ENCODE measurements at regions not wholly inside any gene's neighbourhood (a gene's known extent, or its start where the extent isn't known, plus 50 kb on each side); places are given as distances from the start of the nearest gene placed in this dataset.

DNA sequence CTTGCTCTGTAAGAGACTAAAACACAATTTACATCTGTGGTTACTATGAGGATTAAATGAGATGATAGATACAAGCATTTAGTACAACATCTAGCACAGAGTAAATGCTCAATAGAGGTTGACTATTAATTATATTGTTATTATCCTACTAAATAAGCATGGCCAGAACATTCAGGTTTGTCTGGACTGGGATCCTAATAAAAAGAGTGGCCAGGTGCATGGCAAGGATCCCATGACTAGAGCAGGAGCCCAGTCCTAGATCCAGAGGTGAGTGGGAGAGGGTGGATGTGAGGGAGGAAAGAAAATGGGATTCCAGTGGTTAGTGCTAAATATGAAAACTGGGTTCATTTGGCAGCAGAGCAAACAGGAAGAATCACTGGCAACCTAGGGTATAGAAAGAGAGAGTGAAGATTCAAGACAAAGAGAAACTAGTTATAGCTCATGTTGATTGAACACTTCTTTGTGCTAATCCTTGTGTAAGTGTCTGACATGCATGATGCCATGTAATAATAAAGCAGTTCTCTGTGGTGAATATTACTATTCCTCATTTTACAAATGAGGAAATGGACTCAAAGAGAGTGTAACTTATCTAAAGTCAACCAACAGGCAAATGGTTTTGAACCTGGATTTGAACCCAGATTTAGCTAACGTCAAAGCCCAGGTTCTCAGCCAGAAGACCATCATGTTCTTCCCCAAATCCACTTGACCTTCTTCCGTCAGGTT is 71.1 kb upstream of the FGGY start:
- Histone ChIP-seq H3K27me3 (ENCODE audit: control insufficient read depth, insufficient read depth, low read length) (no peaks in the 10 kb centered on the region), H3K9me3 (ENCODE audit: control insufficient read depth, low read length) (no peaks in the 10 kb centered on the region), H3K4me3 (ENCODE audit: low read length) (no peak overlapping the region), H3K36me3 (ENCODE audit: control insufficient read depth, insufficient read depth, low read length) (no peaks in the 10 kb centered on the region), H3K4me1 (ENCODE audit: control insufficient read depth, insufficient read depth, low read length) (no peaks in the 10 kb centered on the region), H3K9ac (ENCODE audit: low read length) (no peak overlapping the region)

GRCh38 chr1:59229138-59229537 is 67.8 kb upstream of the FGGY start:
- H3K36me3 ChIP-seq (ENCODE audit: control insufficient read depth, insufficient read depth, low read length) = no peaks in the 10 kb centered on the region
- no peaks in the 10 kb centered on the region for H3K9me3 ChIP-seq (ENCODE audit: control insufficient read depth, low read length)
- H3K4me3 ChIP-seq (ENCODE audit: low read length) = no peak overlapping the region
- no peaks in the 10 kb centered on the region for H3K4me1 ChIP-seq (ENCODE audit: control insufficient read depth, insufficient read depth, low read length)
- no peaks in the 10 kb centered on the region for H3K27me3 ChIP-seq (ENCODE audit: control insufficient read depth, insufficient read depth, low read length)
- no peak overlapping the region for H3K9ac ChIP-seq (ENCODE audit: low read length)

- Histone ChIP-seq H3K9ac (ENCODE audit: low read length) (no peak overlapping the region), H3K4me1 (ENCODE audit: control insufficient read depth, insufficient read depth, low read length) (no peaks in the 10 kb centered on the region), H3K27me3 (ENCODE audit: control insufficient read depth, insufficient read depth, low read length) (no peaks in the 10 kb centered on the region), H3K36me3 (ENCODE audit: control insufficient read depth, insufficient read depth, low read length) (no peaks in the 10 kb centered on the region), H3K4me3 (ENCODE audit: low read length) (no peak overlapping the region), H3K9me3 (ENCODE audit: control insufficient read depth, low read length) (no peaks in the 10 kb centered on the region)
Observed at GRCh38 chr1:59230622-59231021, 66.3 kb upstream of the FGGY start.

DNA sequence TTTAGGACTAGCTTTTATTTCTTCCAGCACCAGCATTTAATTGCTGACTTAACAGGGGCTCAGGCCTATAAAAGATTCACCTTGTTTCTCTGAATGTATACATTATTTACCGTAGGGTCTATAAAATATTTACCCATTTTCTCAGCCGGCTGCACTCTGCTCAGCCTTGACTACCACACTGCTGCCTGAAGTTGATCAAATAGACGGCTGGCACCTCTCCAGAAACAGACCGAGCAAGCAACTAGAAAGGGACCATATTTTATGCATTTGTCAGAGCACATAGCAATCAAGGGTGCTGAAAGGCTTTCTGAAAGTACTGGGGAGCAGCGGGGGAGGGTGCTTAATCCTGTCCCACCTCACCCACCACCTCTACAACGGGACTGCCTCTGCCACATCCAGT is 64.7 kb upstream of the FGGY start:
- no peak overlapping the region for H3K4me3 ChIP-seq (ENCODE audit: low read length)
- no peaks in the 10 kb centered on the region for H3K4me1 ChIP-seq (ENCODE audit: control insufficient read depth, insufficient read depth, low read length)
- no peaks in the 10 kb centered on the region for H3K27me3 ChIP-seq (ENCODE audit: control insufficient read depth, insufficient read depth, low read length)
- H3K9ac ChIP-seq (ENCODE audit: low read length) = no peak overlapping the region
- H3K36me3 ChIP-seq (ENCODE audit: control insufficient read depth, insufficient read depth, low read length) = no peaks in the 10 kb centered on the region
- H3K9me3 ChIP-seq (ENCODE audit: control insufficient read depth, low read length) = no peaks in the 10 kb centered on the region

GRCh38 chr1:59233444-59233843 is 63.5 kb upstream of the FGGY start:
- no peaks in the 10 kb centered on the region for H3K4me1 ChIP-seq (ENCODE audit: control insufficient read depth, insufficient read depth, low read length)
- H3K4me3 ChIP-seq (ENCODE audit: low read length) = no peak overlapping the region
- no peaks in the 10 kb centered on the region for H3K27me3 ChIP-seq (ENCODE audit: control insufficient read depth, insufficient read depth, low read length)
- H3K9ac ChIP-seq (ENCODE audit: low read length) = no peak overlapping the region
- H3K9me3 ChIP-seq (ENCODE audit: control insufficient read depth, low read length) = no peaks in the 10 kb centered on the region
- H3K36me3 ChIP-seq (ENCODE audit: control insufficient read depth, insufficient read depth, low read length) = no peaks in the 10 kb centered on the region

- no peak overlapping the region for H3K9ac ChIP-seq (ENCODE audit: low read length)
- no peaks in the 10 kb centered on the region for H3K36me3 ChIP-seq (ENCODE audit: control insufficient read depth, insufficient read depth, low read length)
- no peaks in the 10 kb centered on the region for H3K9me3 ChIP-seq (ENCODE audit: control insufficient read depth, low read length)
- no peaks in the 10 kb centered on the region for H3K4me1 ChIP-seq (ENCODE audit: control insufficient read depth, insufficient read depth, low read length)
- no peak overlapping the region for H3K4me3 ChIP-seq (ENCODE audit: low read length)
- H3K27me3 ChIP-seq (ENCODE audit: control insufficient read depth, insufficient read depth, low read length) = no peaks in the 10 kb centered on the region
Observed at GRCh38 chr1:59236721-59237545, 60.0 kb upstream of the FGGY start.

DNA sequence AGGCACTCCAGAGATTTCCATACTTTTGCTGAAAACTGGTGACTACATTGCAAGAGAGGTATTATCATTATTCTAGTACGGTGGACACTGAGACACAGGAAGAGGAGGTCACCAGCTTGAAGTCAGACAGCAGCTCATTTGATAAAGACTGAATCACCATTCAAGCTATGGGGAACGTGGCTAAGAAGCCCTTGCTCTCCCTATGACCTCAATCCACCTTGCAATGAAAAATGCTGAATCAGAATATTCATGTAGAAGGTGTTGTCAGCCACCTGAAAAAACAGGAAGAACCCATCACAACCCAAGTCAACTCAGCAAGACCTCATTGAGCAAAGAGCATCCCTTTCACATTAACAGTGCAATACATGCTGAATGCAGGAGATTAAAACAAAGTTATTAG is 59.0 kb upstream of the FGGY start:
- Histone ChIP-seq H3K9me3 (ENCODE audit: control insufficient read depth, low read length) (no peaks in the 10 kb centered on the region), H3K4me3 (ENCODE audit: low read length) (no peak overlapping the region), H3K9ac (ENCODE audit: low read length) (no peak overlapping the region), H3K4me1 (ENCODE audit: control insufficient read depth, insufficient read depth, low read length) (no peaks in the 10 kb centered on the region), H3K27me3 (ENCODE audit: control insufficient read depth, insufficient read depth, low read length) (no peaks in the 10 kb centered on the region), H3K36me3 (ENCODE audit: control insufficient read depth, insufficient read depth, low read length) (no peaks in the 10 kb centered on the region)

DNA sequence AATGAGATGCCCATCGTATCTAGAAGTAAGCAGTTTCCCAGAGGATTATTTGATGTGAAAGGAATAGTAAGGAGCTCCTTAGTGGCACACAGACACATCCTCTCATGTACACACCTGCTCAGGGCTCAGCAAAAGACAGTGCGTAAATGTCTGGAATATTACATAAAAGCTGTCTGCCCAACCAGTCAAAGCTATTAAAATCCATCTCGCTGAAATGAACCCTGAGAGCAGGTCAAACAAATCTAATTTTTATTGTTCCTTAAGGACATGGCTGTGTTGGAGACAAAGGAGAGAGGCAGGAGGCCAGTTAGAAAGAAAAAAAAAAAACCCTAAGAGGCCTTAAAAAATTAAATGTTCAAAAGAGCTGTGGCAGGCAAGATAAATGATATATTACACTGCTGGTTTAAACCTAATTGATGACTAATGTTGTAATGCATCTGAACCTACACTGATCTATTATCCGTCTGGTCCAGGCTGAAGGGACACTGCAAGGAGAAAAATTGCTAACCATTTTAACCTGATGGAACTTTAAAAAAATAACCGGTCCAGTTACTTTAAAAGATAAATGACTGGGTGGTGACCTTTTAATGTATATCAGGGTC is 58.5 kb upstream of the FGGY start:
- Histone ChIP-seq H3K4me1 (ENCODE audit: control insufficient read depth, insufficient read depth, low read length) (no peaks in the 10 kb centered on the region), H3K36me3 (ENCODE audit: control insufficient read depth, insufficient read depth, low read length) (no peaks in the 10 kb centered on the region), H3K9me3 (ENCODE audit: control insufficient read depth, low read length) (no peaks in the 10 kb centered on the region), H3K9ac (ENCODE audit: low read length) (no peak overlapping the region), H3K27me3 (ENCODE audit: control insufficient read depth, insufficient read depth, low read length) (no peaks in the 10 kb centered on the region), H3K4me3 (ENCODE audit: low read length) (no peak overlapping the region)

GRCh38 chr1:59238993-59239392 is 57.9 kb upstream of the FGGY start:
- no peaks in the 10 kb centered on the region for H3K9me3 ChIP-seq (ENCODE audit: control insufficient read depth, low read length)
- no peaks in the 10 kb centered on the region for H3K4me1 ChIP-seq (ENCODE audit: control insufficient read depth, insufficient read depth, low read length)
- H3K36me3 ChIP-seq (ENCODE audit: control insufficient read depth, insufficient read depth, low read length) = no peaks in the 10 kb centered on the region
- no peak overlapping the region for H3K9ac ChIP-seq (ENCODE audit: low read length)
- H3K4me3 ChIP-seq (ENCODE audit: low read length) = no peak overlapping the region
- H3K27me3 ChIP-seq (ENCODE audit: control insufficient read depth, insufficient read depth, low read length) = no peaks in the 10 kb centered on the region

DNA sequence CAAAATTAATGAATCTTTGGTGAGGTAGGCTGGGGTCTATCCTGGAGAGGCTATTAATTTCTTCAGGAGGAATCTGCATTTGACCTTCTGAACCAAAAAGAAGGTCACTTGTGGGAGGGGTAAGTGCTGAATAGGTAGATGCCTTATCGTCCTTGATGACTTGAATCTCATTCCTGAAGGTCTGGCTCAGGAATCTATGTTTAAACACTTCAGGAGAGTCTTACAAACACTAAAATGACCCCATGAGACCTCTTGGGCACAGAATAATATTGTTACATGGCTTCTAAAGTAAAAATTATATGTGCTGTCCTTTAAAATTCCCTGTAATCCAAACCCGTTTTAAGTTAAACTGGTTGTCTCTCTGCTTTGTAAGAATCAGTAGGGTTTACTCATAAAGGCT is 55.0 kb upstream of the FGGY start:
- no peak overlapping the region for H3K4me3 ChIP-seq (ENCODE audit: low read length)
- H3K4me1 ChIP-seq (ENCODE audit: control insufficient read depth, insufficient read depth, low read length) = no peaks in the 10 kb centered on the region
- H3K9ac ChIP-seq (ENCODE audit: low read length) = no peak overlapping the region
- no peaks in the 10 kb centered on the region for H3K27me3 ChIP-seq (ENCODE audit: control insufficient read depth, insufficient read depth, low read length)
- no peaks in the 10 kb centered on the region for H3K36me3 ChIP-seq (ENCODE audit: control insufficient read depth, insufficient read depth, low read length)
- H3K9me3 ChIP-seq (ENCODE audit: control insufficient read depth, low read length) = no peaks in the 10 kb centered on the region

DNA sequence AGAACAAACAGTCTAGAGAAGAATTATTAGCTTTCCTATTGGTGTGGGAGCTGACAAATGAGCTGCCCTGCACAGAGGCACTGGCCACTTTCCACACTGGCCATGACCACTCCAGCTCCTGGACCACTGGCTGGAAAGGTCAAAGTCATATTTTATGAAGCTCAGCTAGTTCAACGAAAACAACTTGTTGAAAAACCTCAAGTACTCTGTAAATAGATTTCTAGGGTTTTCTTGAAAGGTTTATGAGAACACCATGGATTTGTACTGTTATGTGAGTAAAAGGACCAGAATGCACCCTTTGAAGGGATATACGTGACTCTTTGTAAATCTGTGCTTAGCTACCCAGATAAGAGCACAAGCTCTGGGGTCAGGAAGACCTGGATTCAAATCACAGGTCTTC is 54.5 kb upstream of the FGGY start:
- H3K4me3 ChIP-seq (ENCODE audit: low read length) = no peak overlapping the region
- H3K9ac ChIP-seq (ENCODE audit: low read length) = no peak overlapping the region
- no peaks in the 10 kb centered on the region for H3K36me3 ChIP-seq (ENCODE audit: control insufficient read depth, insufficient read depth, low read length)
- no peaks in the 10 kb centered on the region for H3K9me3 ChIP-seq (ENCODE audit: control insufficient read depth, low read length)
- no peaks in the 10 kb centered on the region for H3K27me3 ChIP-seq (ENCODE audit: control insufficient read depth, insufficient read depth, low read length)
- H3K4me1 ChIP-seq (ENCODE audit: control insufficient read depth, insufficient read depth, low read length) = no peaks in the 10 kb centered on the region

- H3K9ac ChIP-seq (ENCODE audit: low read length) = no peak overlapping the region
- H3K27me3 ChIP-seq (ENCODE audit: control insufficient read depth, insufficient read depth, low read length) = no peaks in the 10 kb centered on the region
- H3K4me1 ChIP-seq (ENCODE audit: control insufficient read depth, insufficient read depth, low read length) = no peaks in the 10 kb centered on the region
- H3K9me3 ChIP-seq (ENCODE audit: control insufficient read depth, low read length) = no peaks in the 10 kb centered on the region
- H3K4me3 ChIP-seq (ENCODE audit: low read length) = no peak overlapping the region
- no peaks in the 10 kb centered on the region for H3K36me3 ChIP-seq (ENCODE audit: control insufficient read depth, insufficient read depth, low read length)
Observed at GRCh38 chr1:59243550-59243949, 53.3 kb upstream of the FGGY start.
